Karpas-422 (cell line): ENCODE measurements at regions not wholly inside any gene's neighbourhood (a gene's known extent, or its start where the extent isn't known, plus 50 kb on each side); places are given as distances from the start of the nearest gene placed in this dataset.
A peak's percentile ranks its signal among the peaks of the same experiment; 100 is the strongest.
"Not testable (repeated sequence)": the region's sequence is repeated elsewhere in the genome, so short reads cannot be mapped to it uniquely, and the experiment has no call there.

Experiments
- DNase-seq: peaks from one replicate; pipeline ENCODE4 v3.0.0-alpha.2; 2015
- H2AFZ ChIP-seq: fragments of 200-600 bp; sonication (generic); 2 replicates; pipeline ENCODE4 v1.6.1; 2014; ENCODE audit warnings: antibody characterized with exemption, low read length, mixed read lengths
- H3K27ac ChIP-seq: fragments of 200-600 bp; sonication (generic); 2 replicates; pipeline ENCODE4 v1.5.1; 2014; ENCODE audit warnings: mild to moderate bottlenecking, low read length, moderate library complexity
- H3K27me3 ChIP-seq: fragments of 200-600 bp; sonication (generic); 2 replicates; pipeline ENCODE4 v1.6.1; 2014; ENCODE audit warnings: low read length, mixed read lengths
- H3K36me3 ChIP-seq: fragments of 200-600 bp; sonication (generic); 2 replicates; pipeline ENCODE4 v1.6.1; 2014; ENCODE audit warnings: low read length, mixed read lengths; ENCODE audit not compliant: insufficient read depth
- H3K4me1 ChIP-seq: fragments of 200-600 bp; sonication (generic); 2 replicates; pipeline ENCODE4 v1.6.1; 2014; ENCODE audit warnings: mild to moderate bottlenecking, low read length, mixed read lengths
- H3K4me2 ChIP-seq: fragments of 200-600 bp; sonication (generic); 2 replicates; pipeline ENCODE4 v1.6.1; 2014; ENCODE audit warnings: low read length, low read depth, mild to moderate bottlenecking; ENCODE audit not compliant: poor library complexity, severe bottlenecking
- H3K4me3 ChIP-seq: fragments of 200-600 bp; sonication (generic); 2 replicates; pipeline ENCODE4 v1.5.1; 2014; ENCODE audit warnings: mild to moderate bottlenecking, antibody characterized with exemption, low read length, mixed read lengths
- H3K79me2 ChIP-seq: fragments of 200-600 bp; sonication (generic); 2 replicates; pipeline ENCODE4 v1.6.1; 2014; ENCODE audit warnings: mild to moderate bottlenecking, low read length, mixed read lengths
- H3K9ac ChIP-seq: fragments of 200-600 bp; sonication (generic); 2 replicates; pipeline ENCODE4 v1.6.0; 2014; ENCODE audit warnings: low read length
- H3K9me2 ChIP-seq: fragments of 200-600 bp; sonication (generic), shearing (Covaris generic); replicated peaks from 2 replicates; pipeline ENCODE4 v1.6.0; 2014; ENCODE audit warnings: mild to moderate bottlenecking, low read length, moderate library complexity; ENCODE audit not compliant: insufficient read depth
- H3K9me3 ChIP-seq: fragments of 300-700, 200-600 bp; sonication (generic); 2 replicates; pipeline ENCODE4 v1.6.1; 2014; ENCODE audit warnings: low read length, mixed read lengths
- H4K20me1 ChIP-seq: fragments of 200-600 bp; sonication (generic); 2 replicates; pipeline ENCODE4 v1.6.1; 2014; ENCODE audit warnings: mild to moderate bottlenecking, antibody characterized with exemption, low read length, low read depth; ENCODE audit not compliant: insufficient read depth

GRCh38 chr12:17588968-17589367 lies 501.0 kb downstream of the RERGL start:
- Histone ChIP-seq H3K9ac (no peak overlapping the region), H3K27me3 (no peaks in the 10 kb centered on the region), H3K9me3 (peaks cover 5% of the 10 kb centered on the region), H2AFZ (no peak overlapping the region), H3K9me2 (no peaks in the 10 kb centered on the region; the same call in 1 of the 2 replicates), H3K27ac (no peak overlapping the region), H3K79me2 (no peaks in the 10 kb centered on the region), H4K20me1 (no peaks in the 10 kb centered on the region), H3K4me2 (no peak overlapping the region), H3K4me3 (no peak overlapping the region), H3K36me3 (no peaks in the 10 kb centered on the region), H3K4me1 (no peaks in the 10 kb centered on the region)
- peak; percentile 67 for DNase-seq

GRCh38 chr12:17579205-17580026 lies 510.6 kb downstream of the RERGL start:
- H3K4me3 ChIP-seq: no peak overlapping the region
- no peaks in the 10 kb centered on the region for H3K27me3 ChIP-seq
- H3K9me2 ChIP-seq: no peaks in the 10 kb centered on the region
- no peaks in the 10 kb centered on the region for H3K36me3 ChIP-seq
- DNase-seq: no peak
- H3K9ac ChIP-seq: no peak overlapping the region
- H3K9me3 ChIP-seq: peaks cover 34% of the 10 kb centered on the region
- H3K4me2 ChIP-seq: no peak overlapping the region
- H2AFZ ChIP-seq: no peak overlapping the region
- H3K79me2 ChIP-seq: no peaks in the 10 kb centered on the region
- H4K20me1 ChIP-seq: no peaks in the 10 kb centered on the region
- H3K4me1 ChIP-seq: no peaks in the 10 kb centered on the region
- H3K27ac ChIP-seq: no peak overlapping the region

GRCh38 chr12:17577405-17577804 lies 512.6 kb downstream of the RERGL start:
- H3K79me2 ChIP-seq: no peaks in the 10 kb centered on the region
- H3K36me3 ChIP-seq: no peaks in the 10 kb centered on the region
- no peak overlapping the region for H3K4me2 ChIP-seq
- H3K9me2 ChIP-seq: no peaks in the 10 kb centered on the region
- no peak for DNase-seq
- no peak overlapping the region for H3K9ac ChIP-seq
- H3K9me3 ChIP-seq: peaks cover 38% of the 10 kb centered on the region
- H3K27me3 ChIP-seq: no peaks in the 10 kb centered on the region
- no peaks in the 10 kb centered on the region for H4K20me1 ChIP-seq
- H3K4me3 ChIP-seq: no peak overlapping the region
- no peak overlapping the region for H3K27ac ChIP-seq
- H2AFZ ChIP-seq: no peak overlapping the region
- H3K4me1 ChIP-seq: no peaks in the 10 kb centered on the region

GRCh38 chr12:17572250-17572649 lies 517.7 kb downstream of the RERGL start:
- DNase-seq: no peak
- Histone ChIP-seq H3K4me3 (no peak overlapping the region), H3K9me2 (no peaks in the 10 kb centered on the region), H3K4me1 (no peaks in the 10 kb centered on the region), H3K27ac (no peak overlapping the region), H2AFZ (no peak overlapping the region), H3K27me3 (no peaks in the 10 kb centered on the region), H4K20me1 (no peaks in the 10 kb centered on the region), H3K36me3 (no peaks in the 10 kb centered on the region), H3K9me3 (peaks cover 28% of the 10 kb centered on the region), H3K9ac (no peak overlapping the region), H3K79me2 (no peaks in the 10 kb centered on the region), H3K4me2 (no peak overlapping the region)

- Histone ChIP-seq H3K4me2 (no peak overlapping the region), H3K9ac (no peak overlapping the region), H3K27me3 (no peaks in the 10 kb centered on the region), H3K9me3 (peaks cover 24% of the 10 kb centered on the region), H4K20me1 (no peaks in the 10 kb centered on the region), H2AFZ (no peak overlapping the region), H3K4me3 (no peak overlapping the region), H3K4me1 (no peaks in the 10 kb centered on the region), H3K9me2 (no peaks in the 10 kb centered on the region), H3K79me2 (no peaks in the 10 kb centered on the region), H3K27ac (no peak overlapping the region), H3K36me3 (no peaks in the 10 kb centered on the region)
- no peak for DNase-seq
Measured at GRCh38 chr12:17571047-17571446, 518.9 kb downstream of the RERGL start.

GRCh38 chr12:17564630-17565029 lies 525.4 kb downstream of the RERGL start:
- not testable (repeated sequence) for H3K27ac ChIP-seq, H3K27me3 ChIP-seq, H3K79me2 ChIP-seq, H3K9ac ChIP-seq, H3K9me2 ChIP-seq, H4K20me1 ChIP-seq, H3K4me2 ChIP-seq, H3K4me3 ChIP-seq, H3K4me1 ChIP-seq, H3K36me3 ChIP-seq, H2AFZ ChIP-seq, DNase-seq
- H3K9me3 ChIP-seq: peaks cover 13% of the 10 kb centered on the region

- Histone ChIP-seq H3K27ac (no peak overlapping the region), H2AFZ (no peak overlapping the region), H3K4me3 (no peak overlapping the region), H3K9me3 (peaks cover 47% of the 10 kb centered on the region), H3K4me2 (no peak overlapping the region), H3K4me1 (no peaks in the 10 kb centered on the region), H3K9ac (no peak overlapping the region), H4K20me1 (no peaks in the 10 kb centered on the region), H3K27me3 (no peaks in the 10 kb centered on the region), H3K79me2 (no peaks in the 10 kb centered on the region), H3K9me2 (no peaks in the 10 kb centered on the region), H3K36me3 (no peaks in the 10 kb centered on the region)
- DNase-seq: no peak
Measured at GRCh38 chr12:17550011-17550410, 540.0 kb downstream of the RERGL start.

GRCh38 chr12:17540921-17541320 lies 549.1 kb downstream of the RERGL start:
- H3K79me2 ChIP-seq: no peaks in the 10 kb centered on the region
- H3K9ac ChIP-seq: no peak overlapping the region
- no peaks in the 10 kb centered on the region for H3K27me3 ChIP-seq
- no peak overlapping the region for H3K27ac ChIP-seq
- no peaks in the 10 kb centered on the region; the same call in 1 of the 2 replicates for H3K36me3 ChIP-seq
- H3K9me3 ChIP-seq: peaks cover 31% of the 10 kb centered on the region
- no peaks in the 10 kb centered on the region for H3K4me1 ChIP-seq
- no peak for DNase-seq
- H3K4me2 ChIP-seq: no peak overlapping the region
- H3K4me3 ChIP-seq: no peak overlapping the region
- no peaks in the 10 kb centered on the region for H4K20me1 ChIP-seq
- no peak overlapping the region for H2AFZ ChIP-seq
- H3K9me2 ChIP-seq: no peaks in the 10 kb centered on the region
